GDM1 (cell line): ENCODE measurements at regions not wholly inside any gene's neighbourhood (a gene's known extent, or its start where the extent isn't known, plus 50 kb on each side); places are given as distances from the start of the nearest gene placed in this dataset.

Experiments used
- DNase-seq: peaks from one replicate; lab custom pipeline; 2025; lab: John Stamatoyannopoulos, UW

DNA sequence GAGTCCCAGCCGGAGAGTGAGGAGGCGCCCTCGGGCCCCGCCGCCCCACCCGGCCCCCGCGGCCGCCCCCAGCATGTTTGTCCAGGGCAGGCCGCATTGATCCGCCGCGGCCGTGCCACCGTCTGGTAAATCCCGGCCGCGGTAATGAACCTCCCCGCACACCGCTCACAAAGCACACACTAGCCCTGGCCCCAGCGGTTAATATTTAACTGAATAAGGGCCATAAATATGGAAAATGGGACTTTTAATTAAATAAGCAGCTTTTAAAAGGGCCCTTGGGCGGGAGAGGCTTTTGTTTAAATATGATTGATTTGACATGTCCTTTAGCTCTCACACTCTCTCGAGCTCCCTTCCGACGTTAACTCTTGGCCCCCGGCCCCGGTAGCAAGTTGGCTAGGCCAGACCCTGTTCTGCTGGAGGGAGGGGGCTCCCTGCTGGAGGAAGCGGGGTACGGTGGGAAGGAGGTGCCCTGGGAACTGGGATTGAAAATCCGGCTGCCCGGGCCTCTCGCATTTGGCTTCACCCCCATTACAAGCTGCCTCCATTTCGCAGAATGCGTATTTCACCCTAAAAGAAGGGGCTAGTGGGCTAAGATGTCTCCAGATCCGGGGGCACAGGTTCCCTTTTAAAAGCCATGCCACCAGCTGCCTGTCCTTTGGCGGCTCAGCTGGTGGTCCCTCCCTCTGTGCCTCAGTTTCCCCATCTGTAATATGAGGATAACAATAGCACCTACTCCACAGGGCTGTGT lies 199.8 kb downstream of the RBM19 start:
- DNase-seq, result no peak

DNA sequence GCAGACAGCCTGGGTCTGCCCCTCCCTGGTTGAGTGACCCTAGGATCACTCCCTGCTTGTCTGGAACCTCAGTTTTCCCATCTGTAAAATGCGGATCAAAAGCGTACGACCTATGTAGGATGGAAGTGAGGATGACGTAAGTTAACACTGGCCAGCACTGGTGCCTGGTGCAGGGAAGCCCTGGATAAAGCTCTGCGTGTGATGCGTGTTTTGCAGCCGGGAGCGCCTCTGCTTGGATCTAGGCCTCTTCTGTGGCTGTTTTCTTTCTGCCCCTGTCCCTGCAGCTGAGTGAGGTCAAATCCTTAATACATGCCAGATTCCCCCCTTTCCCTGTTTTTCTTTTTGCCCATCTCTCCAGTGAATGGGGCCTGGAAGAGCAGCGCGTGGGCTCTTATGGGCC lies 201.5 kb downstream of the RBM19 start:
- DNase-seq, result no peak

DNA sequence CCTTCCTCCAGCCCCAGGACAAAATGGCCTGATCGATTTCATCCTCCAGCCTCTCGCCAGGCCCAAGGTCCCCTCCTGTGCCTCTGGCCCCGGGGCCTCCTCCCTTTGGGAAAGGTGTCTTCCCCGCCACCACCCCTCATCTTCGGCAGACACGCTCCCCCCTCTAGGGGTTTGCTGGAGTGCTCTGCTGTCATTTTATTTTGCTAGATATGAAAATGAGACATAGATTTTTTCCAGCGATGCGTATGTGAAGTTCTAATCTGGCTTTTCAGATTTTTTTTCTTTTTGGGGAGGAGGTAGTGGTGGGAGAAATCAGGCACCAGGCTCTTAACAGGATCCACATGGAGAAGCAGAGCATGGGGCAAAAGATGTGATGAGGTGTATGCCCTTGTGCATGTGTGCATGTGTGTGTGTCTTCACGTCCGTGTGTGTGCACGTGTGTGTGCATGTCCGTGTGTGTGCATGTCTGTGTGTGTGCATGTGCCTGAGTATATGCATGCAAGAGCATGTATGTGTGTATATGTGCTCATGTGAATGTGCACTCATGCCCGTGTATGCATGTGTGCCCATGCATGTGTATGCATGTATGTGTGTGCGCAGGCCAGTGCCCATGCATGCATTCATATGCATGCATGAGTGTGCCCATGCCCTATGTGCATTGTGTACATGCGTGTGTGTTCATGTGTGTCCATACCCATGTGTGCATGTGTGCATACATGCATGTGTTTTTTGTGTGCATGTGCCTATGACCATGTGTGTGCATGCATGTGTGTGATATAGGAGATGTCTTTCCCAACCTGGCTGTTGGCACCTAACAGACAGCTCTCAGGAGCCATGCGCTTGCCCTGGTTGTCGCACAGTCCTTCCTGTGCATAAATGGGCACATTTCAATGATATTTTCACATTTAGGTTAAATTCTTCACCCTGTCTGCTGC lies 203.0 kb downstream of the RBM19 start:
- DNase-seq, result no peak

DNA sequence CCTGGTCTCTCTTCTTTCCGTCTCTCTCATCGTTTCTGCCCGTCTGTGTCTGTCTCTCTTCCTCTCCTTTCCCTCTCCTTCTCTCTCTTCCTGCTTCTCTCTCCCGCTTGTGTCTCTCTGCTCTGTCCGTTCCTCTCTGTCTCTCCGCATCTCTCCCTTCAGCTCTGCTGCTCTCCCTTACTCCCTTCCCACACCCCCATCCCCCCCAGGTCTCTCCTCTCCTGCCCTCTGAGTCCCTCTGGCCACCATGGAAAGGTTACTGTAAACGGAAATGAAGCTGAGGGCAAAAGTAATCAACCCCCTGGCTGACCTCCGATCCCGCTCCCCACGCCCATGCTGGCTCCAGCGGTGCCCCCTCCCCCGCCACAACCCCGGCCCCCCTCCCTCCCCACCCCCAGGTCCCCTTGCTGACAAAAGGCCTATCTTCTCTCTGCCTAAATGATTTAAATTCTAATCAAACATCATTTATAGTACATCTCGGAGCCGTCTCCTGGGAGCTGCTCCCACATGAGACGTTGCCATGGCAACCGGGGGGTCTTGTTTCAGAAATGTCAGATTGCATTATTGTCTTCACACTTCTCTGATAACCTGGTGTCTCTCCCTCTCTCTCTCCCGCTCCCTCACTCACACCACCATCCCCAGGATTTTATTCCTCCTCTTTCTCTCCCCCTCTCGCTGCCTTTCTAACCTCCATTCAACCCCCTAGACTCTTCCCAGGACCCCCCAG lies 203.8 kb downstream of the RBM19 start:
- DNase-seq, result no peak

DNA sequence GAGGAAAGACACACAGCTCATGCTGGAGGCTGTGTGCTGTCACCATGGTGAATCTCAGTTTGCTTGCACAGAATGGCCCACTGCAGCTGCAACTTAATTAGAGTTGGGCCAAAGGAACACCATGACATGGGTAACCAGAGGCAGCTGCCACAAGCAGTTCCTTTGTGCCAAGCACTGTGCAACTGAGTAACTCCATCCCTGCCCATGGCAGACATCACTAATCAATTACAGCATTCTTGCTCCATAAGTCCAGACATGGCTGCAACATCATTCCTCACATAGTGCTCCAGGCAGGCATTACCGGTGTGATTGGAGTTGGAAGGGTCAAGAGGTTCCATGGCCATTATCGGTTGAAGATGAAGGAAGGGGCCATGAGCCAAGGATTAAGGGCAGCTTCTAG lies 207.0 kb downstream of the RBM19 start:
- no peak for DNase-seq

DNA sequence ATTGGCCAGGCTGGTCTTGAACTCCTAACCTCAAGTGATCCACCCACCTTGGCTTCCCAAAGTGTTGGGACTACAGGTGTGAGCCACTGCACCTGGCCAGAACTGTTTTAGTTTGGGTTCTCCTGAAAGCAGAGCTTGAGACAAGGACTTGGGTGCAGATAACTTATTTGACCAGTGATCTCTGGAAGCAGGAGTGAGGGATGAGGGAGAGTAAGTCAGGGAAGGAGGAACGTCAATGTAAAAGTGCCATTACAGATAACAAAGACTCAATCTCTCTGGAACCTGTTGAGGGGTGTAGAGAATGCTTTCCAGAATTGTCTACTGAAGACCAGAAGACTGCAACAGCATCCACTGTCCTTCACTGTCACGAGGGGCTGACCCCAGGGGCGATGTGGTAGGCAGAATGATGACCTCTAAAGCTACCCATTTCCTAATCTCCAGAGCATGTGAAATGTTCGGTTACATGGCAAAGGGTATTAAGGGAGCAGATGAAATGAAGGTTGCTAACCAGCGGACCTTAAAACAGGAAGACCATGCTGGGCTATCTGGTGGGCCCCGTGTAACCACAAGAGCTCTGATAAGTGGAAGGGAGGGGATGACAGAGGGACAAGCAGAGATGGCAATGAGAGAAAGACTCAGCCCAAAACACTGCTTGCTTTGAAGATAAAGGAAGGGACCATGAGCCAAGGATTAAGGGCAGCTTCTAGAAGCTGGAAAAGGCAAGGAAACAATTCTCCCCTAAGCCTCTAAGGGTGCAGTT lies 207.8 kb downstream of the RBM19 start:
- no peak for DNase-seq

DNA sequence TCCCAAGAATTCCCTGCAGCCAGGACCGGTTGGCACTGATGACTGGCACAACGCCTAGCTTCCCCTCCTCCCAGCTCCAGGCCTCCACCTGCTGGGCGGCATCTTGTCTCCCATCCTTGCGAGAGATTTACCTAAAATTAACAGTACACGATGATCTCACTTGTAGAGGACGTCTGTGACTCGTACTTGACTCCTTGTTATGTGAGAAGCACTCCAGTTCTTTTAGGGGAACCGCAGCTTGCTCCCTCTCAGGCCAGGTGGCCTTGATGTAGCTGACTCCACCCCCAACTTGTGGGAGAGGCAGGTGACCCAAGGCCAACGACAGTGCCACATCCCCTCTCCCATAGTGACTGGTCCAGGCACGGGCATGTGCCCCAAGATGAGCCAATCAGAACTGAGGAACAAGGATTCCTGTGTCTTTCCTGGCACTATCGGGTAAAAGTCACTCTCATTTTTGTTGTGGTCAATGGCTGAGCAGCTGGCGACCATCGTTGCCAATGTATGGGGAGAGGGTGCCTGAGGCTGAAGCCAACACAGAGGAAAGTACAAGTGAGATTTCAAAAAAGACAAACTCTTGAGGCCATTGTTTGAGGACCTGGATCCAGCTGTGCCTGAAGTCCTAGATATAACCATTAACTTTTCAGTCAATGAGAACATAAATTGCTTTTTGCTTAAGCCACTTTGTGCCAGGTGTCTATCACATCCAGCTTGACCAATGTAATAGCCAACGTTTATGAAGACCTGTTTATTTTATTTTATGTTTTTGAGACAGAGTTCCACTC lies 208.7 kb downstream of the RBM19 start:
- DNase-seq, result no peak

DNA sequence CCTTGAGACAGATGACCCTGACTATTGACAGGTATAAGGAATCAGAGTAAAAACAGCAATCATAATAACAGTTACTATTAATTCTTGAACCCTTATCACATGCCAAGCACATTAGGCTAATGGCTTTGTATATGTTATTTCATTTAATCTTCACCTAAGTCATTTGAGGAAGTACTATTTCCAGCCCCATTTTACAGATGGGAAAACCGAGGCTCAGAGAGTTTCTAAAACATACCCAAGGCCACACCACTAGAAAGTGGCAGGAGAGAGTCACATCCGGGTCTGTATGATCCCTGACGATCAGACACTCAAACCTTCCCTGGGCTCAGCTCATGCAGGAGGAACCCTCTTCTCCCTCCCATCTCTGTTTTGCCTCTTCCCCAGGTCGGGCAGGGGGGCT lies 209.5 kb downstream of the RBM19 start:
- DNase-seq, result no peak

DNA sequence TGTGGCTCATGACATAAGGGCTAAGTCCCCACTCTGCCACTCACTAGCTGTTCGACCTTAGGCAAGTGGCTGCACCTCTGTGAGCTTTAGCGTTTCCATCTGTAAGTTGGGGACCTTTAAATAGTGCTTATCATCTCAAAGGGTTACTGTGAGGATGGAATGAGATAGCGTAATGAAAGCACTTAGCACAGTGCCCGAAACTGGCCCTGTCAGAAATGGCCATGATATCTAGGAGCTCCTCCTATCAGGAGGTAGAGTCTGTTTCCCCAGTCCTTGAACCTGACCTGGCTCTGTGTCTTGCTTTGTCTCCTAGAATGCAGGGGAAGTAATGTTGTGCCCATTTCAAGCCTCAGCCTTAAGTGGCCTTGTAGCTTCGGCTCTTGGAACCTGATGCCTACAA lies 211.0 kb downstream of the RBM19 start:
- no peak for DNase-seq

DNA sequence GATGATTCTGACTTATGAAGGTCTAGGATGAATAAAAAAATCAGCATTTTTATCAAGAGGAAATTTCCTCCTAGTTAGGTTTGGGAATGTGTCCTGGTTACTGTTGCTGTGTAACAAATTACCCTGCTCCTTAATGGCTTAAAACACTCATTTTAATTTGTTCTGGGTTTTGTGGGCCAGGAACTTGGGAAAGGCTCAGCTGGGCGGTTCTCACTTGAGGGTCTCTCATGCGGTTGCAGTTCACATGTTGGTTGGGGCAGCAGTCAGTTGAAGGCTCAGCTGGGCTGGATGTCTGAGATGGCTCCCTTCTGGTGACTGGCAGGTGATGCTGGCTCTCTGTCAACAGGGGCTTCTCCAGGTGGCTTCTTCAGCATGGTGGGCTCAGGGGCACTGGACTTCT lies 214.6 kb downstream of the RBM19 start:
- no peak for DNase-seq

DNA sequence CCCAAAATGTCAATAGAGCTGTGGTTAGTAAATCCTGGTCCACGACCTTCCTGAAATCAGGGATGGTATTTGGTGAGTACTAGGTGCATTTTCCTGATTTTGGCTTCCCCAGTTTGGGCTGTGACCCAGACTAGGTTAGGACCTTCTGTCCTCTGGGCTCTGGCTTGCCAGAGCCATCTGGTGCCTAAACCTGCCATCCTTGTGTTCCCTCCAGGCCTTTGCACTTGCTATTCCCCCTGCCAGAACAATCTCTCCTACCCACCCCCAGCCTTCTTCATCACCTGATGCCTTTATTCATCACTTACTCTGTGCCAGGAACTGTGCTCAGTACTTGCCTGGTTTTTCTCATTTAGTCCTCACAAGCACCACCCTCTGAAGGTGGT lies 216.7 kb downstream of the RBM19 start:
- no peak for DNase-seq

DNA sequence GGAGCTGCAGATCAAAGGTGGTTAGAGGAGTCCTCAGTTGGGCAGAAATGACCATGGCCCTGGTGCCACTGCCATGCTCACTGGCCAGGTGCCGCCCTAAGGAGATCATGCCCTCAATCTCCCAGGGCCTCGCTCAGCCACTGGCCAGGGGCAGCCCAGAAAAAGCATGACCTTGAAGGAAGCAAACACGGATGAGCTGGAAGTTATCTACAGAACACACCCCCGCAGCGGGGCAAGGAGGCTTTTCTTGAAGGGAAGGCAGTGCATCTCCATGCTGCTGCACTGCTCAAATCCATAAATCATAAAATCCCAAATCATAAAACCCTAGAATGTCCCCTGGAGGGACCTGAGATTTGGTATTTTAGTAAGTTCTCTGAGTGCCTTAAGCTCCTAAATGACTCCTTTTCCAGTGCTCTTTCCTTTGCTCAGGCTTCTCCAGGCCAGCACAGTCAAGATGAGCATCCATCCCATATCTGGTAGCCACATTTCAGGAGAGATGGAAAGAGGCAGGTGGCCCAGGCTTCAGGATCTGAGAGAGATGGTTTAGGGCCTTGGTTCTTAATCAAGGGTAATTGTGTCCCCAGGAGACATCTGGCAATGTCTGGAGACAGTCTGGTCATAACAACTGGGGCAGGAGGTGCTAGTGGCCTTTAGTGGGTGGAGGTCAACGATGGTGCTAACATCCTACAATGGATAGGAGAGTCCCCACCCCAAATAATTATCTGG lies 217.3 kb downstream of the RBM19 start:
- DNase-seq, result no peak

DNA sequence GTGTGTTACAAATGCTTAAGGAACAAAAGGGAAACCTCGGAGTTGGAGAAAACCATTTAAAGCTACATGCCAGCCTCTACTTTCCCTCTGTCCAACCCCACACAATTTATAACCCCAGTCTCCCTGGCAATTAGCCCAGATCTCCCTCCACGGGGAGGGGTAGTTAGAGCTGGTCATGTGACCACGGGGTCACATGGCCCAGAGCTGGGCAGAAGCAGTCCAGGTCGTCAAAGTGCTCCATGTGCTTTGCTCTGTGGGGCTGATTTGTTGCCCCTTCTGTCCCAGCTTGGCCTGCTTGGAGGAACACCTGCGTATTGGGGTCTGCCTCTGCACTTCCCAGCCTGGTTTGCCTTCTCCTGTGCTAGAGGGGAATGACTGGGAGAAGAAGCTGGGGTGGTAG lies 219.1 kb downstream of the RBM19 start:
- DNase-seq, result no peak

DNA sequence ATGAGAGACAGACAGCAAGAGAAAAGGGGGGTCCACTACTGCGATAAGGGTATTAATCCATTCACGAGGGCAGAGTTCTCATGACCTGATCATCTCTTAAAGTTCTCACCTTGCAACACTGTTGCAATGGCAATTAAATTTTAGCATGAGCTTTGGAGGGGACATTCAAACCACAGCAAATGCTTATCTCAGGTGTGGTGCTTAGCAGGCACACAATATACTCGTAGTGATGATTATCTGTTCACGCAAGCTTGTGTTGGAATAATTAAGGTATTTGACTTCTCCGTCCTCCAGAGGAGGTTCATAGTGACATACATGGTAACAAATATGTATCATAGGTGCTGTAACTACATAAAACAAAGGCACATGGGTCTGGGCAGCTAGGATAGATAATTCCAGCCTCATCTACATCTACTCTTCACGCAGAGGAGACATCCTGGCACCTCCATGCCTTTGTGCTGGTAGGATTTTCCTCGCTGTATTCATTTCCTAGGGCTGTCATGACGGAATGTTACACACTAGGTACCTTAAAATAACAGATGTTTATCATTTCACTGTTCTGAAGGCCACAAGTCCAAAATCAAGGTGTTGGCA lies 221.2 kb downstream of the RBM19 start:
- no peak for DNase-seq

DNA sequence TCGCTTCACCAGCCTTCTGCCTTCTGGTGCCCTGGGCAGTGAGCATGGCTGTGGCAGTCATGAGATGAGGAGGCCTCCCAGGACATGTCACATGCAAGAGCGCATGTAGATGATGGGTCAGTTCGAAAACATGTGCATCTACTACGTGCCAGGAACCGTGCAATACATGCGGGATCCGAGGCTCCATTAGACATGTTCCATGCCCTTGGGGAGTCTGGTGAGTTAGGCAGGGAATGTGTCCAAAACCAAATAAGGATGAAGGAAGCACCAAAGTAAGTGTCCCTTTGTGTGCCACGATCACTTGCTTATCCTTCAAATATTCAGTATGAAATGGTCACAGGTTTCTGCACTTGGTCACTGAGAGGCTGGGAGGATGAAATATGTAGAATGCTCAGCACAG lies 223.3 kb downstream of the RBM19 start:
- DNase-seq, result no peak

DNA sequence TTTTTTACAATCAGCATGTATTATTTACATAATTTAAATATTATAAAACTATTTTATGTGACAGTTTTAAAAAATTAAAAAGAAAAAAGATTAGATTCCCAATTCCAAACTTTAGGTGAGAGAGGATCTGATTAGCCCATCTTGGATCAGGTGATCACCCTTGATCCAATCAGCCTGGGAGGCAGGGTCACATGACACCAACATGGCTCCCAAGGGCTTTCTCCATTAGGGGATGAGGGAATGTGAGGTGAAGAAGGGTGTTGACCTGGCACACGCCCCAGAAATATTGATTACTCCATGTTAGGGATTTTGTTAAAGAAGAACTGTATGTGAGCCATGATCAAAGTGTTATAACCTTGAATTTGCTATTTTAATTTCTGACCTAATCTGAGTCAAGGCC lies 225.4 kb downstream of the RBM19 start:
- no peak for DNase-seq

DNA sequence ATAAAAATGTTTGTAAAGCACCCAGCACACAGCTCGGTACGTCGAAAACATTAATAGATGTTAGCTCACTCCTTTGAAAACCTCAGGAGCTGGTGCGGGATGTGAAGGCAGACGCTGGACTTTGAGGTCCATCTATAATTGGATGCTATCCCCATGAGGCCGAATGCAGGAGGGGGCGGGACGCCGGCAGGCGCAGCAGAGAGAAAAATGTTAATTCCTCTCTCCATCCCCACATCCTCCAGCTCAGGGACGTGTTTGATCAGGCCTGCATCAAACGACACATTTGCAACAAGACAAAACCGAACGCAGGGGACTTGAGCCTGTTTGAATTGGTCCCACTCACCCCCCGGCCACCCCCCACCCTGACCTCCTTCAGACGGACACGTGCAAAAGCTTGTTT lies 231.0 kb downstream of the RBM19 start:
- no peak for DNase-seq

DNA sequence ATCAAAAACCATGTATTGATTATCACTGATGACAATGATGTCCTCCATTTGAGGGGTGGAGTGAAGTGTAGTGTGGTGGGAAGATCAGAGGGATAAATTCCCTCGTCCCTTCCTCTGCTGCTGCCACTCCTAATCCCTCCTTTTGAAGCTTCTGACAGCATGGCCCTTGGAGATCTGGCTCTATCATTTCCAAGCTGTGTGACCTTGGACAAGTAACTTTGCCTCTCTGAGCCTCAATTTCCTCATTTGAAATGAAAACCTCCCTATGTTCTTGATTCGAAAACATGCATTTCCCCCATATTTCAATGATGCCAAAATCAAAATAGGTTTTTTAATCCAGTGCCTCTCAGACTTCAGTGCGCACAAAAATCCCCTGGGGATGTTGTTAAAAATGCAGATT lies 231.6 kb downstream of the RBM19 start:
- no peak for DNase-seq

DNA sequence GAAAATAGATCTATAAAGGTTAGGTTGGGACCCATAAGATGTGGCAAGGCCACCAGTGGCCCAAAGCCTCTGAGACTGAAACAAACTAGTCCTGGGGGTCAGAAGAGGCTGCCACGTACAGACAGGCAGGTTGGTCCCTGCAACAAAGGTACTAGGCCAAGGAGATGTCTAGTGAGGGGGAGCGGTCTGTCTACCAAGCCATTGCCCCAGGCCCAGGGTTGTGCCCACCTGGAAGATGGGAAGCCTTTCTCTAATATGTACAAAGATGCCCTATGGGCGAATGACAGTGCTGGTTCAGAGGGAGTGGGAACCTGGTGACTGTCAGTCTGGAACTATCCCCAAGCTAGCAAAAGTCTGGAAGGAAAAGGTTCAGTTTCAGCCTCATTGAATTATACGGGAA lies 233.2 kb downstream of the RBM19 start:
- no peak for DNase-seq

DNA sequence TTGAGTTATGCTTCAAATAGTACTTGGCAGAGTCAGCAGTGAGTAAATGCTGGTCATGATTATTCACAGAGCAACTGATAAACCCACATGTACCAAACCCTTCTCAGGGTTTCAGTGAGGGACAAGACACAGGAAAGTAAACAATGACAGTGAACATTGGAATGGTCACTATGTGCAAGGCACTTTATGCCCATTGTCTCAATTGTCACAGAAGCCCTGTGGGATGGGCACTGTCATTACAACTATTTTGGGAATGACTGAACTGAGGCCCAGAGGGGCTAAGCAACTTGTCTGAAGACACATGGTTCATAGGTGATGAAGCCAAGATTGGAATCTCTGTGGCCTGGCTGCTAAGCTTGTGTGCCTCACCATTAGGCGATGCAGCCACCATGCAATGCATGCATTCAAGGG lies 238.5 kb downstream of the RBM19 start:
- no peak for DNase-seq
